Posterior cingulate gyrus (tissue), 11 donors: ENCODE measurements at regions not wholly inside any gene's neighbourhood (a gene's known extent, or its start where the extent isn't known, plus 50 kb on each side); places are given as distances from the start of the nearest gene placed in this dataset.

ENCODE experiments used
- DNase-seq, 10 donors: peaks; one replicate each; pipeline versions ENCODE4 v3.0.0 to v3.0.0-alpha.2; 2020 to 2021; ENCODE audit warnings: mixed read lengths in 3 of 10
- intact Hi-C: fragments of 100-400 bp; cut with DNase I; formaldehyde crosslinking; loops from one replicate; pipeline ENCODE4 v1.15.1; 2023

GRCh38 chrX:69309074-69309792, 144.0 kb upstream of the PJA1 start:
- intact Hi-C loops, result no loop called here
- peak in 1 of 10 donors; percentile 59 for DNase-seq

GRCh38 chrX:69307756-69308155, 142.5 kb upstream of the PJA1 start:
- intact Hi-C loops, result no loop called here
- DNase-seq, result peak in 1 of 10 donors; percentile 61

GRCh38 chrX:69307029-69307428, 141.8 kb upstream of the PJA1 start:
- intact Hi-C loops, result no loop called here

GRCh38 chrX:69306063-69306404, 140.8 kb upstream of the PJA1 start:
- intact Hi-C loops, result no loop called here

More at GRCh38 chrX:69307029-69307428, 141.8 kb upstream of the PJA1 start:
- no peak for DNase-seq

GRCh38 chrX:69305333-69306062, 140.2 kb upstream of the PJA1 start:
- intact Hi-C loops, result no loop called here
- peak in 2 of 10 donors; percentile 9 to 81 for DNase-seq

More at GRCh38 chrX:69306063-69306404, 140.8 kb upstream of the PJA1 start:
- DNase-seq, result no peak

- DNase-seq, result peak in 1 of 10 donors; percentile 68
- intact Hi-C loops, result no loop called here
These were observed 138.0 kb upstream of the PJA1 start for GRCh38 chrX:69303231-69303630.

GRCh38 chrX:69299951-69300714, 134.9 kb upstream of the PJA1 start:
- intact Hi-C loops, result no loop called here
- DNase-seq, result peak in 1 of 10 donors; percentile 68

GRCh38 chrX:69299285-69299684, 134.0 kb upstream of the PJA1 start:
- DNase-seq, result peak in 1 of 10 donors; percentile 55
- intact Hi-C loops, result no loop called here

- intact Hi-C loops, result no loop called here
- DNase-seq, result peak in 1 of 10 donors; percentile 74
These were observed 133.3 kb upstream of the PJA1 start for GRCh38 chrX:69298466-69299140.

- intact Hi-C loops, result no loop called here
- peak in 1 of 10 donors; percentile 24 for DNase-seq
These were observed 132.3 kb upstream of the PJA1 start for GRCh38 chrX:69297506-69297905.

- DNase-seq, result peak in 1 of 10 donors; percentile 68
- intact Hi-C loops, result loop anchor here (1.0 kb wide), 1 partner anchor 26 kb away; no protein-coding TSS in a partner anchor
These were observed 128.7 kb upstream of the PJA1 start for GRCh38 chrX:69293776-69294601.

- intact Hi-C loops, result no loop called here
- DNase-seq, result peak in 1 of 10 donors; percentile 18
These were observed 125.9 kb upstream of the PJA1 start for GRCh38 chrX:69291116-69291515.

- intact Hi-C loops, result no loop called here
- DNase-seq, result peak in 1 of 10 donors; percentile 5
These were observed 125.0 kb upstream of the PJA1 start for GRCh38 chrX:69290292-69290691.

GRCh38 chrX:69289793-69290123, 124.5 kb upstream of the PJA1 start:
- DNase-seq, result peak in 1 of 10 donors; percentile 52
- intact Hi-C loops, result loop anchor here (10.0 kb wide), 1 partner anchor 55 kb away; no protein-coding TSS in a partner anchor

GRCh38 chrX:69289046-69289792, 124.0 kb upstream of the PJA1 start:
- intact Hi-C loops, result loop anchor here (10.0 kb wide), 1 partner anchor 54 kb away; no protein-coding TSS in a partner anchor
- DNase-seq, result peak in 1 of 10 donors; percentile 52

- intact Hi-C loops, result loop anchor here (10.0 kb wide), 1 partner anchor 52 kb away; no protein-coding TSS in a partner anchor
- peak in 1 of 10 donors; percentile 51 for DNase-seq
These were observed 121.8 kb upstream of the PJA1 start for GRCh38 chrX:69287095-69287494.

- no peak for DNase-seq
- intact Hi-C loops, result loop anchor here (1.0 to 10.0 kb wide), 2 partner anchors 52 to 459 kb away; no protein-coding TSS in a partner anchor
These were observed 121.3 kb upstream of the PJA1 start for GRCh38 chrX:69286565-69286906.

GRCh38 chrX:69285881-69286564, 120.8 kb upstream of the PJA1 start:
- intact Hi-C loops, result loop anchor here (1.0 to 10.0 kb wide), 2 partner anchors 51 to 459 kb away; no protein-coding TSS in a partner anchor
- peak in 9 of 10 donors; percentile 32 to 92 (median 60) for DNase-seq
